SJSA1 (cell line): ENCODE measurements at regions not wholly inside any gene's neighbourhood (a gene's known extent, or its start where the extent isn't known, plus 50 kb on each side); places are given as distances from the start of the nearest gene placed in this dataset.

Experiments
- DNase-seq, 2 experiments: peaks; one replicate each; pipeline ENCODE4 v3.0.0-alpha.2; 2015 to 2020; ENCODE audit warnings: low spot score in 2 of 2, low read depth in 1 of 2
- H3K27ac ChIP-seq: fragments of 250-450 bp; sonication (Bioruptor Pico); 2 replicates; pipeline ENCODE4 v1.5.1; 2020; ENCODE audit warnings: mild to moderate bottlenecking, moderate library complexity
- H3K27me3 ChIP-seq: fragments of 250-450 bp; sonication (Bioruptor Pico); replicated peaks from 2 replicates; pipeline ENCODE4 v1.5.1; 2020; ENCODE audit warnings: mild to moderate bottlenecking, moderate library complexity
- H3K36me3 ChIP-seq: fragments of 250-450 bp; sonication (Bioruptor Pico); 2 replicates; pipeline ENCODE4 v1.5.1; 2020; ENCODE audit warnings: mild to moderate bottlenecking
- H3K4me1 ChIP-seq: fragments of 250-450 bp; sonication (Bioruptor Pico); replicated peaks from 2 replicates; pipeline ENCODE4 v1.6.1; 2021; ENCODE audit warnings: mild to moderate bottlenecking
- H3K4me3 ChIP-seq: fragments of 250-450 bp; sonication (Bioruptor Pico); 2 replicates; pipeline ENCODE4 v1.5.1; 2020; ENCODE audit warnings: mild to moderate bottlenecking
- H3K9me3 ChIP-seq: fragments of 250-450 bp; sonication (Bioruptor Pico); replicated peaks from 2 replicates; pipeline ENCODE4 v1.5.1; 2020; ENCODE audit warnings: mild to moderate bottlenecking

DNA sequence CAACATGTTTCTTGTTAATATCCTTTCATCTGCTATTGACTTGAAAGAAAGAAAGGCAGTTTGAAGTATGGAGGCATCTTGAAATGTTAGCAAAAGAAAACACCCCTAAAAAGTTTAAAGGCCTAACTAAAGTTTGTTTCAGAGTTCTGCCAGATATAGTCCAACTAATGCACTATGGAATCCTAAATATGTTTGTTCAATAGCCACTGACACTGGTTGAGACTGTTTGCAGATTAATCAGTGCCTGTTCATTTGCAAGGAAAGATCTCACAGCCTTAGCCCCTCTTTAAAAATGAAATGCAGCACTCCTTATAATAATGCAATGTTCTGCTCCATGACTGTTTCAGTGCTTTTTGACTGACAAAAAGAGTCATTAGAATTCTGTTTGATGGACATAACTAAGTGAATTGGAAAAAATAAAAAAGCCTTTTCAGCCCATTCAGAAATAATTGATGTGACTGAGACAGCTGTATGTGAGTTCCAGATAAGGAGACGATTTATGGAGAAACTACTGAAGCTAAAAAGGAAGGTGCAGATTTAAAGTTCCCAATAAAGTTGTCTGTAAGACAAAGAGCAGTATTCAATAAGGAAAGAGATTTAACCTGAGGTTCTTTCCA lies 192.0 kb downstream of the PCDH7 start:
- no peak overlapping the region for H3K27ac ChIP-seq
- no peak for DNase-seq

DNA sequence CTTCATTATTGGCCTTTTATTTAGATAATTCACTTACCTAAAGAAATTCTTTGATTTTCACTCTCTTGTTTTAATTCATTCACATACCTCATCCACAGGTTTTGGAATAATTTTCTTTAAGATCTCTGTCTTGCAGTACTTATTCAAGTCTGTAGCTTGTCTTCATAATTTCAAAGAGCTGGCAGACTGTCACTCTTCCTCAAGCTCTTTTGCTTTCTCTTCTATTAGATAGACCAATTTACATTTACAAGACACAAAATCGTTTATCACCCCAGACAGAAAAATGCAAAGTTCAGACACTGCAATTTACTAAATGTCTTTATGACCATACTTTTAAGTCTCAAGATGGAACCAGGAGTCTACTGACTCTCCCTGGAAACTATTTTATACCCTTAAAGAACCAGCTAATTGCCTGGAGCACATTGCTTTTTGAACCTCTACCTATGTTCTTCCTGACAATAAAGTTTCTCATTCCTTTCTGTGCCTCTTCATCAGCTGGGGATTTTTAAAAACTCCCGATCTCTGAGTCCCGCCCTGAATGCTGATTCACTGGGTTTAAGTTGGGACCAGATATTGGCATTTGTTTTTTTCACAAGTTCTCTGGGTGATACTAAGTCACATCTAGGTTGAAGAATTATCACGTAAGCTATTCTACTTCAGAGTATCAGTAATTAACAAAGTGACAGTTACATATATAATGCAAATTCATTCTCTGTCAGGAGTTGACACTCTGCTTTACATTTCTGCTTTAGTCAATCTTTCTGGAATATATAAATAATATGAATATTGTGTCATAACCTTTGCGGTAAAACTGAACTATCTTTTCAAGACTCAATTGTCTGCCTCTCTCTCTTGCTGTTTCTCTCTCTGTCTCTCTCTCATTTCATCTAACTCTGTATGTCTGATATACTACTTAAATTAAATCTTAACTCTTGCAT lies 196.4 kb downstream of the PCDH7 start:
- H3K27me3 ChIP-seq = no peaks in the 10 kb centered on the region
- H3K4me3 ChIP-seq = no peak overlapping the region
- no peak for DNase-seq
- H3K27ac ChIP-seq = no peak overlapping the region
- H3K36me3 ChIP-seq = no peaks in the 10 kb centered on the region
- H3K4me1 ChIP-seq = no peaks in the 10 kb centered on the region
- no peaks in the 10 kb centered on the region for H3K9me3 ChIP-seq

More for the DNA sequence above, 192.0 kb downstream of the PCDH7 start:
- no peaks in the 10 kb centered on the region for H3K36me3 ChIP-seq
- H3K9me3 ChIP-seq = no peaks in the 10 kb centered on the region
- no peak overlapping the region for H3K4me3 ChIP-seq
- no peaks in the 10 kb centered on the region for H3K4me1 ChIP-seq
- no peaks in the 10 kb centered on the region for H3K27me3 ChIP-seq

DNA sequence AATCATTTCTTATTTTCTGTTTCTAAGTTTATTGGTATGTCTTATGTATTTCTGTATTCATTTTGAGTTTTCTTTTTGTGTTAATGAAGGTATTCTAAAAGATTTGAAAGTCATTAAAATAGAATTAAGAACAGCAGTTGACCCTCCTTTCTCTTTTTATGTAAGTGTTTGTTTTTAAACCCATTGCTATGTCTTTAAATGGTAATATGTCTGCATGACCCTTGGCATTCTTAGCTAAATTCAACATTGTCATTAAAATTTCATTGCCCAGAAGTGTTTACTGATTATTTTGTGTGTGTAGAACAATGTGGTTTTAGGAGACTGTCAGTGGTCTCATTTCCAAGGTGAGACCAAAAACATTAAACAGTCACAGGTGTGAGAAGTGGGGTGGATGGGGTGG lies 197.8 kb downstream of the PCDH7 start:
- Histone ChIP-seq H3K27me3 (no peaks in the 10 kb centered on the region), H3K4me3 (no peak overlapping the region), H3K27ac (no peak overlapping the region), H3K36me3 (no peaks in the 10 kb centered on the region), H3K9me3 (no peaks in the 10 kb centered on the region), H3K4me1 (no peaks in the 10 kb centered on the region)
- DNase-seq = no peak

DNA sequence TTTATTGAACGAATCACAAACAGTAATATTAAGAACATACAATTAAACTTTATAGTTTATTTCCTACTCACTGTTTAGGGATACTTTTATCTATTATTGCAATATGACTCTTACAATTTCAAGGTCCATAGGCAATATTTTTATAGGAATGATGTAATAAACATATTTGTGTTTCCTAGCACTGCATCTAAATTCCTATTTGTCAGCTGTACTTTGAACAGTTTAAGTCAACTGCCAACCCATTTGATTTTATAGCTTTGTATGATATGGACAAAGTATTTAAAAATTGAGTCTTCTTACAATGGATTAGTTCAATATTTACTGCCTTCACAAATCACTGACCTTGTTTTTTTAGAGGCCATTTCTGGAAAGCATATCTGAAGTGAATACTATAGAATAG lies 199.3 kb downstream of the PCDH7 start:
- Histone ChIP-seq H3K4me1 (no peaks in the 10 kb centered on the region), H3K27me3 (no peaks in the 10 kb centered on the region), H3K27ac (no peak overlapping the region), H3K36me3 (no peaks in the 10 kb centered on the region), H3K9me3 (no peaks in the 10 kb centered on the region), H3K4me3 (no peak overlapping the region)
- DNase-seq = no peak

DNA sequence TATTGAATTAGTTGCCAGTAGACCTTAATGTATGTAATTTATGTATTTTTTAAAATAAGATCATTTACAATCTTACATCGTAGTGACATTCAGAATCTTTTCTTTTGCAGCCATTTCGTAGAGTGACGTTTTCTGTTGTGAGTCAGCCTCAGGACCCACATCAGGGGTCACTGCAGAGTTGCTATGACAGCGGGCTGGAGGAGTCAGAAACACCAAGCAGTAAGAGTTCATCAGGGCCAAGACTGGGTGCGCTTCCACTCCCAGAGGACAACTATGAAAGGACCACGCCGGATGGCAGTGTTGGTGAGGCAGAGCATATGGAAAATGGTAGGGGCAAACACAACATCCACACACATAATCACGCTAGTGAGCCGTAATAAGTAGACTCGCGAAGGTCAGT lies 199.9 kb downstream of the PCDH7 start:
- no peaks in the 10 kb centered on the region for H3K36me3 ChIP-seq
- no peak overlapping the region for H3K4me3 ChIP-seq
- H3K4me1 ChIP-seq = no peaks in the 10 kb centered on the region
- DNase-seq = no peak
- H3K9me3 ChIP-seq = no peaks in the 10 kb centered on the region
- H3K27me3 ChIP-seq = no peaks in the 10 kb centered on the region
- no peak overlapping the region for H3K27ac ChIP-seq

DNA sequence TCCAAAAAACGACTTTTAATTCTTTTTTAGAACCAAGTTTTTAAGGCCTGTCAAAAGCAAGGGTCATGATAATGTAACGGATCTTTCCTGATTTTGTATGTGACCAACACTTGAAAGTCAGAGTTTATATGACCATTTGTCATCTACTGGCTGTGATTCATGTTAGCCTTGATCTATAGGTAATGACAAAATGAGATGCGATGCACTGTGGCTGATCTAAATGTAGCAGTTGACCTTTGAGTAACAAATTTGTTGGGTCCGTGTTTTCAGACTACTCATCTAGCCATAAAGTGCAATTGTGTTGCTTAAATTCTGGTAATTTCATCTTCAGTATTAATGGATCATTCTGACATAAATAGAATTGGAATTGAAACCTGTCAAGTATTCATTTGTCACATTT lies 202.5 kb downstream of the PCDH7 start:
- H3K9me3 ChIP-seq = no peaks in the 10 kb centered on the region
- no peak for DNase-seq
- no peaks in the 10 kb centered on the region for H3K27me3 ChIP-seq
- H3K27ac ChIP-seq = no peak overlapping the region
- H3K4me1 ChIP-seq = no peaks in the 10 kb centered on the region
- H3K36me3 ChIP-seq = no peaks in the 10 kb centered on the region
- no peak overlapping the region for H3K4me3 ChIP-seq

DNA sequence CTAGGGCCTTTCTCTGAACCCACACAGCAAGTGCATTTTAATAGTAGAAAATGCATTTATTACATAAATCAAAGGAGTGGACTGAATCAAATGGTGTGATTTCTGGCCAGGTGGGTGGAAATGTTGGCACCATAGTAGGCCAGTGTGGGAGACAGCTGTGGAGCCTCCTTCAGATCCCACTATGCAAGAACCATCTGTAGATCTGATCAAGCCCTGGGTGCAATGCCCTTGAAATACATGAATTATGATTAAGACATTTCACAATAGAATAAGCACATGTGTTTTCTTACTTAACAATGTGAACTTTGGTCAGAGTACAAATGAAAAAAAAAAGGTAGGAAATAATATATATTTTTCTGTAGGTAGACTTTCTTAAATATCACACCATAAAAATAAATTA lies 204.3 kb downstream of the PCDH7 start:
- no peaks in the 10 kb centered on the region for H3K9me3 ChIP-seq
- no peak overlapping the region for H3K4me3 ChIP-seq
- H3K4me1 ChIP-seq = no peaks in the 10 kb centered on the region
- H3K27ac ChIP-seq = no peak overlapping the region
- no peaks in the 10 kb centered on the region for H3K27me3 ChIP-seq
- no peak for DNase-seq
- no peaks in the 10 kb centered on the region for H3K36me3 ChIP-seq

DNA sequence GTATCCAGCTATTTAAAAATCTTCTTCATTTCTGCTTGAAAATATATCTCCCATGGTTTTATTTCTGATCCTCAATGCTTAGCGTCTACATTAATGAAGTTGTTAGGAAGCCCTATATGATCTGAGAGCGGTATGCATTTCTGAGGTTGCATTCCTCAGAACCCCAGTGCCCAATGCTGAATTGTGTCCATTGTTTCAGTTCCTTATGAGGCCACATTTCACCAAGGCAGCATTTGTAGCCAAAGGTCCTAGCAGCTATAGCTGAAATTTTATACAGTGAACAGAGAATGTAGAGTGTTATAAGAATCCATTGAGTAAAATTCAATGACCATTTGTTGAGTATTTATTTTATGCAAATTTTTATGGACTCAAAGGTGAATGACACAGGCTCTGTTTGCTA lies 209.5 kb downstream of the PCDH7 start:
- no peak overlapping the region for H3K27ac ChIP-seq
- H3K9me3 ChIP-seq = no peaks in the 10 kb centered on the region
- no peaks in the 10 kb centered on the region for H3K27me3 ChIP-seq
- H3K4me3 ChIP-seq = no peak overlapping the region
- no peak for DNase-seq
- H3K36me3 ChIP-seq = no peaks in the 10 kb centered on the region
- no peaks in the 10 kb centered on the region for H3K4me1 ChIP-seq

DNA sequence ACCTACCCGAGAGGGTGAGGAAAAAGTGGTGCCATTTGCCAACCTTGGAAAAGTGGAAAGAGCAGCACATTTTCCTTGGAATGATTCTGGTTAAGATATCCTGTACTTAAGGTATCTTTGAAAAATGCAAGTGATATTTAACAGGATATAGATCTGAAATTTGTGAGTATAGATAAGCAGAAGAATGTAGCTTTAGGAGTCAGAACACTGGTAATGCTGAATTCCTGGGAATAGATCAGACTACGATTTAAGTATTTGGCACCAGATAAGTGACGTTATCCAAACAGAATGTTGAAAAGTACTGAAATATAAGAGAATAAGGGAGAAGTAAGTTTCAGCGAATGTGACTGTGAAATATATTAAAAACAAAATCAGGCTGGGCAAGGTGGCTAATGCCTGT lies 210.1 kb downstream of the PCDH7 start:
- no peaks in the 10 kb centered on the region for H3K27me3 ChIP-seq
- no peak overlapping the region for H3K4me3 ChIP-seq
- H3K4me1 ChIP-seq = no peaks in the 10 kb centered on the region
- no peak overlapping the region for H3K27ac ChIP-seq
- no peak for DNase-seq
- no peaks in the 10 kb centered on the region for H3K36me3 ChIP-seq
- no peaks in the 10 kb centered on the region for H3K9me3 ChIP-seq

DNA sequence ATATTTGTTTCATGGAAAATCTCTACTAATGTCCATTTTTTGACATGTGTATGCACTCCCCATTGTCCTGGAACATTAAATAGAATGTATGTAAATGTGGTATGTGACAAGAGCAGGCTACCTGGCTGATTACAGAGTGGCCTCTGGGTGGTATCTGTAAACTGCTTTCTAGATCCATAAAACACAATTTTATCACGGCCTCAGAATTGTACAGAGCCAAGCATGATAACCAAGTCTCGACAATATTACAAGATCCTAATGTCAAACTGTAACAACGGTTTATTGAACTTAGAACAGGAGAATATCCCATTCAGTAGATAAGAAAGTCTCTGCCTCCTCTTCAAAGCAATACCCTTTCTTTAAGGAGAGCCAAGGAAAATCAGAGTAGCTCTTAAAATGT lies 212.4 kb downstream of the PCDH7 start:
- no peak for DNase-seq
- Histone ChIP-seq H3K36me3 (no peaks in the 10 kb centered on the region), H3K27ac (no peak overlapping the region), H3K27me3 (no peaks in the 10 kb centered on the region), H3K4me1 (no peaks in the 10 kb centered on the region), H3K4me3 (no peak overlapping the region), H3K9me3 (no peaks in the 10 kb centered on the region)

DNA sequence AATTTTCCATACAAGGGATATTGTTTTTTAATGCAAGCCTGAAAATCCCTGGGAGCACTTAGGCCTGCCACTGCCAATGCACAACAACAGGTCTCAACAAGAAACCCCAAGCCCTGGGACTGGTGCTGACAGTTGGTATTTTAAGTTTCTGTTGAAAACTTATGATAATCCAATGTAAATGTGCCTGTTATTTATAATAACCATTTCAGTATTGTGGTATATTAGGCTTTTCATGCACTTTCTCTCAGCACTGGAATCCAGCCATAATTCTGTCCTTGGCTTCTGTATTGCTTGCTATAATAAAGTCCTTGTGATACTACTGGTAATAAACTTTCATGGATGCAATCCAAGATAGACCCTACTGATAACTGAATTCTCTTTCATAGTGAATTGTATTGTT lies 218.9 kb downstream of the PCDH7 start:
- Histone ChIP-seq H3K36me3 (no peaks in the 10 kb centered on the region), H3K9me3 (no peaks in the 10 kb centered on the region), H3K4me3 (no peak overlapping the region), H3K27me3 (no peaks in the 10 kb centered on the region), H3K27ac (no peak overlapping the region), H3K4me1 (no peaks in the 10 kb centered on the region)
- DNase-seq = no peak

DNA sequence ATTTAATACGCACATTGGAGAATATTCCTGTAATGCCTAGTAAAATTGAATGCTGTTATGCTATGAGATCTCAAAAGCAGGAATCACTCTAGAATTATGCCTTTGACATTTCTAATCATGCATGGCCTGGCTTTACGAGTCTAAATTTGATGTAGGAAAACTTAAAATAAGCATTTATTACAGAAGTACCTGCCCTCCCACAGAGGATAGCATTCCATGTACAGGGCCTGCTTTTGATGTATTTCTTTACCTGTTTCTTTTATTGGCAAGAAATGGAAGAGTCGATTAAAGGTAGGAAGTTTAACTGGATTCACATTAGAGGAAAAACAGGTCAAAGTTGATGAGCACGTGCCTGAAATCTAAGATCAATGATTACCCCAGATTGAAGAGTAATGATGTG lies 219.5 kb downstream of the PCDH7 start:
- H3K4me3 ChIP-seq = no peak overlapping the region
- no peak overlapping the region for H3K27ac ChIP-seq
- no peaks in the 10 kb centered on the region for H3K4me1 ChIP-seq
- H3K9me3 ChIP-seq = no peaks in the 10 kb centered on the region
- H3K27me3 ChIP-seq = no peaks in the 10 kb centered on the region
- no peaks in the 10 kb centered on the region for H3K36me3 ChIP-seq
- DNase-seq = no peak

DNA sequence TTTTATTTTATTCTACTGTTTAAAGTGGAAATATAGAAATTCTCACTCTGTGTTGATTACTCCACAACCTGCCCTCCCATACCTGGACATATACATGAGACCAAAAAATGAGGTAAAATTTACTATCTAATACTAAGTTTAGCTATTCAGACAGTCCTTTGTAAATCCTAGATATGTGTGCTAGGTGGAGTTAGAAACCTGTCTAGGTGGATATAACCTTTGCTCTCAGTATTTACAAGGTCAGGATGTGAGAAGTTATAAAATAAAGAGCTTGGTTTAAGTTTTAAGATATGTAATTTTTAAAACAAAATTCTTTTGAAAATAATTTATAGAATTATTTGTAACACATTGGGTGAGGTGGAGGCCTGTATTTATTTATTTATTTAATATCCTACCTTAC lies 221.5 kb downstream of the PCDH7 start:
- Histone ChIP-seq H3K4me1 (no peaks in the 10 kb centered on the region), H3K9me3 (no peaks in the 10 kb centered on the region), H3K36me3 (no peaks in the 10 kb centered on the region), H3K27me3 (no peaks in the 10 kb centered on the region), H3K4me3 (no peak overlapping the region), H3K27ac (no peak overlapping the region)
- no peak for DNase-seq

DNA sequence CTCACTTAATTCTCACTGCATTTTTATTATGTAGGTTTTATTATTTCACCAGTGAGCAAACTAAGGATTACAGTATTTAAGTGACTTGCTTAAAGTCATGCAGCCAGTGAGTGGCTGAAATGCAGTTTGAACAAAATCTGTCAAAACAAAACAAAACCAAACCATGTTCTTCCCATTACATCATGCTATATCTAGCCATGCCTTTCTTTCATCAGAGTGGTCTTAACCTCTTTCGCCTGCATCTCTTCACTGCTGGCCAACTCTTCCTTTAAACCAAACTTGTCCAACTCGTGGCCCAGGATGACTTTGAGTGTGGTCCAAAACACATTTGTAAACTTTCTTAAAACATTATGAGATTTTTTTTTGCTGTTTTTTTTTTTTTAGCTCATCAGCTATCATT lies 223.2 kb downstream of the PCDH7 start:
- Histone ChIP-seq H3K27ac (no peak overlapping the region), H3K4me3 (no peak overlapping the region), H3K36me3 (no peaks in the 10 kb centered on the region), H3K27me3 (no peaks in the 10 kb centered on the region), H3K9me3 (no peaks in the 10 kb centered on the region), H3K4me1 (no peaks in the 10 kb centered on the region)
- no peak for DNase-seq
